Aorta (tissue), 5 donors: ENCODE measurements at regions not wholly inside any gene's neighbourhood (a gene's known extent, or its start where the extent isn't known, plus 50 kb on each side); places are given as distances from the start of the nearest gene placed in this dataset.
"Not testable (repeated sequence)": the region's sequence is repeated elsewhere in the genome, so short reads cannot be mapped to it uniquely, and the experiment has no call there.

Source experiments
- ATAC-seq: fragments of 200-7000 bp; cut with Tn5 transposase; one replicate; pipeline ENCODE4 v1.9.1; 2022; ENCODE audit warnings: moderate library complexity; ENCODE audit not compliant: low FRiP score
- DNase-seq, 2 donors: peaks; one replicate each; pipeline ENCODE4 v3.0.0-alpha.2; 2020
- H3K27ac ChIP-seq, 2 donors: one replicate each; pipeline ENCODE4 v1.5.1; 2013; ENCODE audit warnings: low read length in 2 of 2, mild to moderate bottlenecking in 2 of 2, moderate library complexity in 2 of 2, control low read depth in 1 of 2, inconsistent platforms in 1 of 2, low read depth in 1 of 2
- H3K27me3 ChIP-seq, 2 donors: one replicate each; pipeline ENCODE4 v1.6.1; 2013; ENCODE audit warnings: control low read depth in 1 of 2, low read length in 1 of 2, mild to moderate bottlenecking in 1 of 2, moderate library complexity in 1 of 2; ENCODE audit not compliant: insufficient read depth in 2 of 2, control insufficient read depth in 1 of 2
- H3K36me3 ChIP-seq, 2 donors: one replicate each; pipeline ENCODE4 v1.6.1; 2013; ENCODE audit warnings: control low read depth in 1 of 2, low read length in 1 of 2, mild to moderate bottlenecking in 1 of 2; ENCODE audit not compliant: insufficient read depth in 2 of 2, control insufficient read depth in 1 of 2
- H3K4me1 ChIP-seq, 2 donors: one replicate each; pipeline ENCODE4 v1.6.1; 2013; ENCODE audit warnings: low read length in 2 of 2, control low read depth in 1 of 2, mild to moderate bottlenecking in 1 of 2, moderate library complexity in 1 of 2; ENCODE audit not compliant: insufficient read depth in 2 of 2, control insufficient read depth in 1 of 2
- H3K4me3 ChIP-seq, 2 donors: one replicate each; pipeline ENCODE4 v1.5.1; 2013; ENCODE audit warnings: low read length in 2 of 2, control low read depth in 1 of 2, mild to moderate bottlenecking in 1 of 2
- H3K9me3 ChIP-seq: one replicate; pipeline ENCODE4 v1.6.1; 2013; ENCODE audit warnings: mild to moderate bottlenecking, low read length; ENCODE audit not compliant: control insufficient read depth
- WGBS, 2 donors: extraction: QIAGEN DNeasy Blood & Tissue Kit; methylation state at CpG; one replicate each; pipeline ENCODE4 v1.1.7; 2013; 5-methylcytosine and 5-hydroxymethylcytosine counted together
- intact Hi-C, 2 donors: fragments of 100-400 bp; cut with DNase I; formaldehyde crosslinking; loops; one replicate each; pipeline versions ENCODE4 v1.14.2 to v1.15.0; 2022
- donor health status: healthy with polysubstance abuse.
- donor health status: Bipolar disorder and iron deficiency.
- donor health status: DM: no; HTN: no; CAD: no.
- donor health status: DM: no; HTN: no; CAD: no.
- donor health status: DM: yes; HTN: yes; CAD: no.

DNA sequence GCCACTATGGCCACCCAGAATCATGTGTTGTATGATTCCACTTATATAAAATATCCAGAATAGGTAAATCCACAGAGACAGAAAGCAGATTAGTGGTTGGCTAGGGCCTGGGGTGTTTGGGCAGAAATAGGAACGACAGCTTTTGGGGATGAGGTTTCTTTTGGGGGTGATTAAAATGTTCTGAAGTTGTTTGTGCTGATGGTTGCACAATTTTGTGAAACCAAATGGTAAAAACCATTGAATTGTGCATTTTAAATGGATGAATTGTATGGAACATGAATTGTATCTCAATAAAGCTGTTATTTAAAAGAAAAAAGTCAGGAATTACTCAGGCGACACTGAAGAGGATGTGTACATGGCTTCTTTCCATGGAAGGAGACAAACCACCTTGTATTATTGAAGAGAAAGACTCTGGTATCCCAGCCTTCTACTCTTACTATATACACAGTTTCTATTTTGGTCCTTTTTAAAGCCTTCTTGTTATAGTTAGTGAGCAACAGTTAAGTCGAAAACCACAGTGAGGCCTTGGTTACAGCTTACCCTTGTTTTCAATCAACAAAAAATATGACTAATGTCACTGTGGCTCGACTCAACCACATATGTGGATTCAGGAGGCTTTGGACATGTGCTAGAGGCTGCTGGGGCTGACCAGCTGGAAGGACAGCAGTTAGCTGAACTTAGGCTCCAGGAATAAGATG is 57.1 kb upstream of the KMT2E start:
- intact Hi-C loops: loop anchor here in 1 of 2 donors (1.0 kb wide), 1 partner anchor 12 kb away; no protein-coding TSS in a partner anchor
- no peaks in the 10 kb centered on the region for H3K27me3 ChIP-seq
- 45% methylated on average over 4 of the region's 4 CpGs for WGBS, 2 donors
- H3K9me3 ChIP-seq: no peaks in the 10 kb centered on the region
- H3K36me3 ChIP-seq: no peaks in the 10 kb centered on the region
- H3K4me3 ChIP-seq: no peak overlapping the region
- peak overlapping the region; percentile 67 to 95 for H3K27ac ChIP-seq
- ATAC-seq: no peak
- peaks cover 0 to 9% of the 10 kb centered on the region in 2 donors for H3K4me1 ChIP-seq
- DNase-seq: no peak

DNA sequence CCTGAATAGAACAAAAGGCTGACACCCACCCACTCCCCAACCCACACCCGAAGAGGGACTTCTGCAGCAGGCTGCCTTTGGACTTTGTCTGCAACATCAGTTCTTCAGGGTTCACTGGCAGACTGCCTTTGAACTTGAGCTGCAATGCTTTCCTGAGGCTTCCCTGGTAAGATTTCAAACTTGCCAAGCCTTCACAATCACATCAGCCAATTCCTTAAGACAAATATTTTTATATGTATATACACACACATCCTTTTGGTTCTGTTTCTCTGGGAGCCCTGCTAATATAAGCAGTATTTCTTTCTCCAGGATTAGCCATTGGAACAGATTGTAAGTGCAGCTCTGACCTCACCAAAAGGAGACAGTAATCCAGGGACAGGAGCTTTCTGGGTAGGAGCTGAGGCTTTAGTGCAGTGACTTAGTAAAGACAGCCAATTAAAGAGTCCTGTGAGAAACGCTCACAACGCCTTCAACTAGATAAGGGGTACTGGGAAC is 55.6 kb upstream of the KMT2E start:
- ATAC-seq: no peak
- DNase-seq: no peak
- H3K4me1 ChIP-seq: peaks cover 0 to 9% of the 10 kb centered on the region in 2 donors
- no peaks in the 10 kb centered on the region for H3K36me3 ChIP-seq
- no peaks in the 10 kb centered on the region for H3K9me3 ChIP-seq
- no peak overlapping the region for H3K4me3 ChIP-seq
- H3K27ac ChIP-seq: peak overlapping the region; percentile 18 to 41
- no peaks in the 10 kb centered on the region for H3K27me3 ChIP-seq
- WGBS, 2 donors: 3 to 5% methylated on average over 3 of the region's 3 CpGs
- intact Hi-C loops: no loop called here

DNA sequence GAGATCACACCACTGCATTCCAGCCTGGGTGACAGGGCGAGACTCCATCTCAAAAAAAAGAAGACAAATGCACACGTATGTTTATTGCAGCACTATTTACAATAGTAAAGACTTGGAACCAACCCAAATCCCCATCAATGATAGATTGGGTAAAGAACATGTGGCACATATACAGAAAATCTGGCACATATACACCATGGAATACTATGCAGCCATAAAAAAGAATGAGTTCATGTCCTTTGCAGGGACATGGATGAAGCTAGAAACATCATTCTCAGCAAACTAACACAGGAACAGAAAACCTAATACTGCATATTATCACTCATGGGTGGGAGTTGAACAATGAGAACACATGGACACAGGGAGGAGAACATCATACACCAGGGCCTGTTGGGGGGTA is 54.5 kb upstream of the KMT2E start:
- H3K36me3 ChIP-seq, H3K9me3 ChIP-seq, ATAC-seq, H3K27ac ChIP-seq, DNase-seq, H3K27me3 ChIP-seq, H3K4me1 ChIP-seq, intact Hi-C loops, H3K4me3 ChIP-seq: not testable (repeated sequence)
- WGBS, 2 donors: 70 to 94% methylated on average over 2 of the region's 2 CpGs

- ATAC-seq (peak; percentile 84), DNase-seq (peak in 1 of 2 donors; percentile 75)
- Histone ChIP-seq H3K4me3 (no peak overlapping the region), H3K27ac (peak overlapping the region in 1 of 2 donors; percentile 49), H3K27me3 (no peaks in the 10 kb centered on the region), H3K4me1 (peaks cover 2 to 13% of the 10 kb centered on the region in 2 donors), H3K9me3 (no peaks in the 10 kb centered on the region), H3K36me3 (no peaks in the 10 kb centered on the region)
- WGBS, 2 donors: 16 to 22% methylated on average over 2 of the region's 2 CpGs
- intact Hi-C loops: no loop called here
These were observed 53.1 kb upstream of the KMT2E start for GRCh38 chr7:104960741-104961448.

- no peaks in the 10 kb centered on the region for H3K36me3 ChIP-seq
- no peak overlapping the region for H3K4me3 ChIP-seq
- WGBS, 2 donors: 79 to 80% methylated on average over 6 of the region's 6 CpGs
- no peaks in the 10 kb centered on the region for H3K9me3 ChIP-seq
- H3K27me3 ChIP-seq: no peaks in the 10 kb centered on the region
- H3K4me1 ChIP-seq: peaks cover 2 to 13% of the 10 kb centered on the region in 2 donors
- DNase-seq (no peak), ATAC-seq (no peak)
- H3K27ac ChIP-seq: peak overlapping the region in 1 of 2 donors; percentile 50
- intact Hi-C loops: no loop called here
These were observed 52.2 kb upstream of the KMT2E start for GRCh38 chr7:104961821-104962220.

- DNase-seq (no peak), ATAC-seq (no peak)
- intact Hi-C loops: no loop called here
- H3K4me1 ChIP-seq: peaks cover 2 to 13% of the 10 kb centered on the region in 2 donors
- no peak overlapping the region for H3K4me3 ChIP-seq
- H3K27ac ChIP-seq: peak overlapping the region in 1 of 2 donors; percentile 2
- H3K9me3 ChIP-seq: no peaks in the 10 kb centered on the region
- H3K27me3 ChIP-seq: no peaks in the 10 kb centered on the region
- H3K36me3 ChIP-seq: no peaks in the 10 kb centered on the region
- 70 to 72% methylated on average over 3 of the region's 3 CpGs for WGBS, 2 donors
These were observed 51.2 kb upstream of the KMT2E start for GRCh38 chr7:104962781-104963180.

GRCh38 chr7:104963378-104963990 is 50.5 kb upstream of the KMT2E start:
- Histone ChIP-seq H3K36me3 (no peaks in the 10 kb centered on the region), H3K27ac (peak overlapping the region in 1 of 2 donors; percentile 82), H3K4me1 (peaks cover 2 to 14% of the 10 kb centered on the region in 2 donors), H3K4me3 (no peak overlapping the region), H3K9me3 (no peaks in the 10 kb centered on the region), H3K27me3 (no peaks in the 10 kb centered on the region)
- intact Hi-C loops: no loop called here
- ATAC-seq (no peak), DNase-seq (no peak)
- 35 to 39% methylated on average over 2 of the region's 2 CpGs for WGBS, 2 donors

DNA sequence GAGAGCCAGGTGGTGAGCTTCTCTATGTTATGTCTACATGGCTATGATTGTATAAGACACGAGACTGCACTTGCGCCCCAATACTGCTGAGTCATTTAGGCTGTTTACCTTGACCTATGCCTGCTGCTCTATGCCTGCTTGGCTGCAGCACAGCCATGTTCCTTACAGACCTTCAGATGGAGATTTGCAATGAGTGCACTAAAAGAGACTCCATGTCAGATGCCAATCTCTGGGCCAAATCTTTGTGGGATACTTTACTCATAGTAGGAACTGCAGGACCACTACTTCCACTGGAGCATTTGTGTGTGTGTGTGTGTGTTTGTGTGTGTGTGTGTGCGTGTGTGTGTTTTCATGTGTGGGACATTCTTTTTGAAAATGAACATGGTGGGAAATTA is 50.0 kb upstream of the KMT2E start:
- WGBS, 2 donors: 30 to 33% methylated on average over 3 of the region's 3 CpGs
- intact Hi-C loops: no loop called here
- no peaks in the 10 kb centered on the region for H3K36me3 ChIP-seq
- H3K27ac ChIP-seq: peak overlapping the region in 1 of 2 donors; percentile 14
- no peaks in the 10 kb centered on the region for H3K9me3 ChIP-seq
- peaks cover 2 to 14% of the 10 kb centered on the region in 2 donors for H3K4me1 ChIP-seq
- H3K4me3 ChIP-seq: no peak overlapping the region
- no peak for ATAC-seq
- H3K27me3 ChIP-seq: no peaks in the 10 kb centered on the region
- no peak for DNase-seq
